GM23338 (cell line): ENCODE measurements at regions not wholly inside any gene's neighbourhood (a gene's known extent, or its start where the extent isn't known, plus 50 kb on each side); places are given as distances from the start of the nearest gene placed in this dataset.

ENCODE experiments used
- ATAC-seq: fragments of 200-7000 bp; cut with Tn5 transposase; 3 replicates; pipeline ENCODE4 v1.9.1; 2020
- DNase-seq: peaks from one replicate; pipeline ENCODE4 v3.0.0-alpha.2; 2015; ENCODE audit warnings: low spot score
- H2AFZ ChIP-seq: fragments of 200-600 bp; sonication (generic); 2 replicates; pipeline ENCODE4 v1.8.0; 2016; ENCODE audit warnings: antibody characterized with exemption, mild to moderate bottlenecking, moderate library complexity
- H3F3A ChIP-seq: fragments of 200-600 bp; sonication (generic); replicated peaks from 2 replicates; pipeline ENCODE4 v1.8.0; 2017; ENCODE audit warnings: antibody characterized with exemption, mixed run types, low read depth
- H3K27ac ChIP-seq: fragments of 200-600 bp; sonication (generic); 2 replicates; pipeline ENCODE4 v1.6.1; 2016; ENCODE audit warnings: low read depth
- H3K27me3 ChIP-seq: fragments of 200-600 bp; sonication (generic); 2 replicates; pipeline ENCODE4 v1.8.0; 2016; ENCODE audit warnings: mild to moderate bottlenecking, mixed run types, moderate library complexity; ENCODE audit not compliant: insufficient read depth
- H3K36me3 ChIP-seq: fragments of 200-600 bp; sonication (generic); 2 replicates; pipeline ENCODE4 v1.8.0; 2016; ENCODE audit warnings: mild to moderate bottlenecking; ENCODE audit not compliant: insufficient read depth
- H3K4me1 ChIP-seq: fragments of 200-600 bp; sonication (generic); 2 replicates; pipeline ENCODE4 v1.8.0; 2016; ENCODE audit warnings: mild to moderate bottlenecking, moderate library complexity; ENCODE audit not compliant: insufficient read depth
- H3K4me2 ChIP-seq: fragments of 200-600 bp; sonication (generic); 2 replicates; pipeline ENCODE4 v1.7.1; 2017; ENCODE audit warnings: mixed run types
- H3K4me3 ChIP-seq: fragments of 200-600 bp; sonication (generic); 2 replicates; pipeline ENCODE4 v1.6.1; 2016; ENCODE audit warnings: mixed run types
- H3K79me2 ChIP-seq: fragments of 200-600 bp; sonication (generic); replicated peaks from 2 replicates; pipeline ENCODE4 v1.8.0; 2017; ENCODE audit warnings: mild to moderate bottlenecking; ENCODE audit not compliant: insufficient read depth
- H3K9me2 ChIP-seq: fragments of 200-600 bp; sonication (generic); 2 replicates; pipeline ENCODE4 v1.8.0; 2017; ENCODE audit not compliant: insufficient read depth
- H4K20me1 ChIP-seq: fragments of 200-600 bp; sonication (generic); replicated peaks from 2 replicates; pipeline ENCODE4 v1.8.0; 2017; ENCODE audit warnings: mild to moderate bottlenecking; ENCODE audit not compliant: insufficient read depth
- H3K27ac Mint-ChIP-seq: 2 replicates; pipeline ENCODE4 v1.8.0; 2020; ENCODE audit warnings: inconsistent platforms, mild to moderate bottlenecking, moderate library complexity, mixed read lengths
- H3K27me3 Mint-ChIP-seq: 3 replicates; pipeline ENCODE4 v1.8.0; 2022; ENCODE audit warnings: low read depth, mild to moderate bottlenecking, moderate library complexity, mixed read lengths, inconsistent platforms; ENCODE audit not compliant: insufficient read depth, poor library complexity
- H3K36me3 Mint-ChIP-seq: 3 replicates; pipeline ENCODE4 v1.8.0; 2021; ENCODE audit warnings: low read depth, mild to moderate bottlenecking, inconsistent platforms, moderate library complexity, mixed read lengths
- H3K4me1 Mint-ChIP-seq: 3 replicates; pipeline ENCODE4 v1.8.0; 2020; ENCODE audit warnings: mild to moderate bottlenecking, inconsistent platforms, mixed read lengths
- H3K4me3 Mint-ChIP-seq: 3 replicates; pipeline ENCODE4 v1.8.0; 2021; ENCODE audit warnings: moderate library complexity, mild to moderate bottlenecking, inconsistent platforms, mixed read lengths
- H3K9me3 Mint-ChIP-seq: 3 replicates; pipeline ENCODE4 v1.8.0; 2020; ENCODE audit warnings: moderate library complexity, mild to moderate bottlenecking, inconsistent platforms, mixed read lengths
- CREB1 ChIP-seq: fragments of 250-450 bp; sonication (Bioruptor Pico); IDR thresholded peaks from 2 replicates; pipeline ENCODE4 v1.5.0; 2020; ENCODE audit warnings: low read depth, mild to moderate bottlenecking, moderate library complexity
- ETS1 ChIP-seq: IDR thresholded peaks from 2 replicates; pipeline ENCODE4 v1.6.1; 2016; ENCODE audit warnings: antibody characterized with exemption
- EZH2 ChIP-seq: fragments of 200-600 bp; sonication (generic); IDR thresholded peaks from one replicate; pipeline ENCODE4 v1.8.0; 2017; ENCODE audit warnings: antibody characterized with exemption, mild to moderate bottlenecking, low read depth; ENCODE audit not compliant: unreplicated experiment
- EZH2phosphoT487 ChIP-seq: fragments of 200-600 bp; sonication (generic); IDR thresholded peaks from one replicate; pipeline ENCODE4 v1.8.1; 2018; ENCODE audit warnings: antibody characterized with exemption; ENCODE audit not compliant: unreplicated experiment
- JUNB ChIP-seq: IDR thresholded peaks from one replicate; pipeline ENCODE4 v1.6.1; 2016; ENCODE audit warnings: antibody characterized with exemption; ENCODE audit not compliant: unreplicated experiment
- NANOG ChIP-seq: IDR thresholded peaks from 2 replicates; pipeline ENCODE4 v1.6.1; 2016; ENCODE audit warnings: antibody characterized with exemption, borderline replicate concordance
- POLR2AphosphoS5 ChIP-seq: IDR thresholded peaks from 2 replicates; pipeline ENCODE4 v1.6.1; 2016; ENCODE audit warnings: antibody characterized with exemption, low read depth
- REST ChIP-seq: IDR thresholded peaks from one replicate; pipeline ENCODE4 v1.6.1; 2018; ENCODE audit warnings: antibody characterized with exemption; ENCODE audit not compliant: unreplicated experiment
- STAT1 ChIP-seq: IDR thresholded peaks from one replicate; pipeline ENCODE4 v1.6.1; 2016; ENCODE audit warnings: antibody characterized with exemption; ENCODE audit not compliant: unreplicated experiment
- ZNF114 ChIP-seq: fragments of 250-450 bp; sonication (Bioruptor Pico); IDR thresholded peaks from 2 replicates; pipeline ENCODE4 v1.5.0; 2020; ENCODE audit warnings: mild to moderate bottlenecking, moderate library complexity
- ZNF331 ChIP-seq: fragments of 250-450 bp; sonication (Bioruptor Pico); IDR thresholded peaks from 2 replicates; pipeline ENCODE4 v1.5.0; 2020; ENCODE audit warnings: low read depth, mild to moderate bottlenecking, moderate library complexity
- ZNF462 ChIP-seq: fragments of 250-450 bp; sonication (Bioruptor Pico); IDR thresholded peaks from 2 replicates; pipeline ENCODE4 v1.5.0; 2020; ENCODE audit warnings: mild to moderate bottlenecking, moderate library complexity
- TF ChIP-seq, protein P1 (sequence below), 2 experiments: fragments of 200-600 bp in 1 of 2; sonication (generic) in 1 of 2; conservative IDR thresholded peaks; 2 replicates each; pipeline versions ENCODE4 v1.5.1 to v1.6.1; 2016 to 2017; ENCODE audit warnings: antibody characterized with exemption in 2 of 2, low read depth in 2 of 2, mild to moderate bottlenecking in 2 of 2, moderate library complexity in 1 of 2

DNA sequence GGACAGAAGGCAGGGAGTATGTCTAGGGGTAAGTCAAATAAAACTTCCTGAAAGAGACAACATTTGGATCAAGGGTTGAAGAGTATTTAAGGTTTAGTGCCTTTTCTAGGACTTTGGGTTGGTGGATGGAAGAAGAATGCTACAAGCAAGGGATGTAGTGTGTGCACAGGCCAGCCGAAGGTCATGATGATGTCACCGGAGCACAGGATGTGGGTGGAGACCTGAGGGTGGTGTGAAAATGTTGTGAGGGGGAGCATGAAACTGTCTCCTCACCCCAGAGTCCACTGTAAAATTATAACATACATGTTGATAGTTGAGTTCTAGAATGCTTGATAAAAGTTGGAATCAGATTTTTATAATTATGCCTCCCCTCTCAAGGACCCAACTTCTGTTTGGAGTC lies 553.3 kb upstream of the SGCD start:
- H3K9me2 ChIP-seq = peaks cover 13% of the 10 kb centered on the region
- Mint-ChIP-seq H3K27me3 (no peaks in the 10 kb centered on the region), H3K27ac (no peak overlapping the region), H3K9me3 (peaks cover 6% of the 10 kb centered on the region; the same call in 1 of the 3 replicates), H3K4me3 (no peak overlapping the region), H3K36me3 (peaks cover 5% of the 10 kb centered on the region; the same call in 1 of the 3 replicates), H3K4me1 (peaks cover 20% of the 10 kb centered on the region)
- DNase-seq = no peak
- no peak overlapping the region for H3K4me3 ChIP-seq
- H3F3A ChIP-seq = no peaks in the 10 kb centered on the region
- peaks cover 13% of the 10 kb centered on the region for H3K4me1 ChIP-seq
- no peaks in the 10 kb centered on the region for H3K27me3 ChIP-seq
- no peak overlapping the region for H3K27ac ChIP-seq
- no peaks in the 10 kb centered on the region for H4K20me1 ChIP-seq
- no peak overlapping the region for H2AFZ ChIP-seq
- H3K79me2 ChIP-seq = no peaks in the 10 kb centered on the region
- no peak overlapping the region for H3K4me2 ChIP-seq
- H3K36me3 ChIP-seq = no peaks in the 10 kb centered on the region
- no peak for TF ChIP-seq POLR2AphosphoS5
- no peak for TF ChIP-seq REST
- no peak for TF ChIP-seq EZH2
- no peak for TF ChIP-seq ETS1
- no peak for TF ChIP-seq ZNF462 (CRISPR knock-in tag)
- no peak for TF ChIP-seq ZNF114 (CRISPR knock-in tag)
- TF ChIP-seq, protein P1, sequence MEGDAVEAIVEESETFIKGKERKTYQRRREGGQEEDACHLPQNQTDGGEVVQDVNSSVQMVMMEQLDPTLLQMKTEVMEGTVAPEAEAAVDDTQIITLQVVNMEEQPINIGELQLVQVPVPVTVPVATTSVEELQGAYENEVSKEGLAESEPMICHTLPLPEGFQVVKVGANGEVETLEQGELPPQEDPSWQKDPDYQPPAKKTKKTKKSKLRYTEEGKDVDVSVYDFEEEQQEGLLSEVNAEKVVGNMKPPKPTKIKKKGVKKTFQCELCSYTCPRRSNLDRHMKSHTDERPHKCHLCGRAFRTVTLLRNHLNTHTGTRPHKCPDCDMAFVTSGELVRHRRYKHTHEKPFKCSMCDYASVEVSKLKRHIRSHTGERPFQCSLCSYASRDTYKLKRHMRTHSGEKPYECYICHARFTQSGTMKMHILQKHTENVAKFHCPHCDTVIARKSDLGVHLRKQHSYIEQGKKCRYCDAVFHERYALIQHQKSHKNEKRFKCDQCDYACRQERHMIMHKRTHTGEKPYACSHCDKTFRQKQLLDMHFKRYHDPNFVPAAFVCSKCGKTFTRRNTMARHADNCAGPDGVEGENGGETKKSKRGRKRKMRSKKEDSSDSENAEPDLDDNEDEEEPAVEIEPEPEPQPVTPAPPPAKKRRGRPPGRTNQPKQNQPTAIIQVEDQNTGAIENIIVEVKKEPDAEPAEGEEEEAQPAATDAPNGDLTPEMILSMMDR (conservative IDR thresholded peaks at IDR 0.05; ENCODE audit: low read depth in 2 of 2) = no peak
- no peak for TF ChIP-seq CREB1 (CRISPR knock-in tag)
- no peak for TF ChIP-seq NANOG
- no peak for TF ChIP-seq STAT1
- TF ChIP-seq ZNF331 (CRISPR knock-in tag) = no peak
- no peak for TF ChIP-seq EZH2phosphoT487
- no peak for TF ChIP-seq JUNB
- no peak for ATAC-seq
